ENCODE measurements at regions not wholly inside any gene's neighbourhood (a gene's known extent, or its start where the extent isn't known, plus 50 kb on each side); places are given as distances from the start of the nearest gene placed in this dataset.

GRCh38 chr14:43887523-43887922, 619.6 kb downstream of the FSCB start:
- TF ChIP-seq, protein P1, sequence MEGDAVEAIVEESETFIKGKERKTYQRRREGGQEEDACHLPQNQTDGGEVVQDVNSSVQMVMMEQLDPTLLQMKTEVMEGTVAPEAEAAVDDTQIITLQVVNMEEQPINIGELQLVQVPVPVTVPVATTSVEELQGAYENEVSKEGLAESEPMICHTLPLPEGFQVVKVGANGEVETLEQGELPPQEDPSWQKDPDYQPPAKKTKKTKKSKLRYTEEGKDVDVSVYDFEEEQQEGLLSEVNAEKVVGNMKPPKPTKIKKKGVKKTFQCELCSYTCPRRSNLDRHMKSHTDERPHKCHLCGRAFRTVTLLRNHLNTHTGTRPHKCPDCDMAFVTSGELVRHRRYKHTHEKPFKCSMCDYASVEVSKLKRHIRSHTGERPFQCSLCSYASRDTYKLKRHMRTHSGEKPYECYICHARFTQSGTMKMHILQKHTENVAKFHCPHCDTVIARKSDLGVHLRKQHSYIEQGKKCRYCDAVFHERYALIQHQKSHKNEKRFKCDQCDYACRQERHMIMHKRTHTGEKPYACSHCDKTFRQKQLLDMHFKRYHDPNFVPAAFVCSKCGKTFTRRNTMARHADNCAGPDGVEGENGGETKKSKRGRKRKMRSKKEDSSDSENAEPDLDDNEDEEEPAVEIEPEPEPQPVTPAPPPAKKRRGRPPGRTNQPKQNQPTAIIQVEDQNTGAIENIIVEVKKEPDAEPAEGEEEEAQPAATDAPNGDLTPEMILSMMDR (conservative IDR thresholded peaks at IDR 0.05; ENCODE audit: low read depth, low read length): no peak
- no peak for TF ChIP-seq EZH2phosphoT487 (IDR thresholded peaks at IDR 0.05; ENCODE audit: borderline replicate concordance, low read length)
- TF ChIP-seq EZH2 (IDR thresholded peaks at IDR 0.05; ENCODE audit: low read length, unreplicated experiment): no peak

Measured in PC-3 (cell line).